Peyer's patch (tissue), 4 donors: ENCODE measurements at regions not wholly inside any gene's neighbourhood (a gene's known extent, or its start where the extent isn't known, plus 50 kb on each side); places are given as distances from the start of the nearest gene placed in this dataset.

Experiments
- DNase-seq, 3 donors: peaks; one replicate each; pipeline ENCODE4 v3.0.0-alpha.2; 2017 to 2019
- H3K27ac ChIP-seq, 4 donors: fragments of 200-600 bp; sonication (generic); one replicate each; pipeline ENCODE4 v1.5.1; 2016 to 2019
- H3K27me3 ChIP-seq, 2 donors: fragments of 200-600 bp; sonication (generic); one replicate each; pipeline ENCODE4 v1.5.1; 2019
- H3K36me3 ChIP-seq, 3 donors: fragments of 200-600 bp; sonication (generic); one replicate each; pipeline ENCODE4 v1.5.1; 2016 to 2019
- H3K4me1 ChIP-seq, 4 donors: fragments of 200-600 bp; sonication (generic); one replicate each; pipeline ENCODE4 v1.5.1; 2016 to 2019
- H3K4me3 ChIP-seq, 4 donors: fragments of 200-600 bp; sonication (generic); 1 replicate in 3 of 4; 2 replicates in 1 of 4; pipeline ENCODE4 v1.5.1; 2016 to 2019; ENCODE audit warnings: mild to moderate bottlenecking in 1 of 4
- H3K9me3 ChIP-seq, 4 donors: fragments of 200-600 bp; sonication (generic); one replicate each; pipeline ENCODE4 v1.5.1; 2016 to 2019; ENCODE audit warnings: mild to moderate bottlenecking in 1 of 4
- CTCF ChIP-seq, 6 experiments: fragments of 450-650 bp in 4 of 6; fragments of 200-600 bp in 2 of 6; sonication (generic) in 1 of 6; IDR thresholded peaks; one replicate each; pipeline ENCODE4 v1.5.1; 2017 to 2019; ENCODE audit warnings: antibody characterized with exemption in 6 of 6, mild to moderate bottlenecking in 3 of 6, moderate library complexity in 1 of 6
- POLR2A ChIP-seq, 2 donors: fragments of 450-650 bp; IDR thresholded peaks; one replicate each; pipeline ENCODE4 v1.5.1; 2017; ENCODE audit warnings: antibody characterized with exemption in 2 of 2, mild to moderate bottlenecking in 2 of 2, moderate library complexity in 2 of 2

- Histone ChIP-seq H3K27me3 (no peaks in the 10 kb centered on the region), H3K4me3 (no peak overlapping the region), H3K9me3 (no peaks in the 10 kb centered on the region), H3K36me3 (no peaks in the 10 kb centered on the region), H3K27ac (no peak overlapping the region), H3K4me1 (no peaks in the 10 kb centered on the region)
- no peak for TF ChIP-seq CTCF (IDR thresholded peaks at IDR 0.05)
- TF ChIP-seq POLR2A (IDR thresholded peaks at IDR 0.05), result no peak
- no peak for DNase-seq
Observed at GRCh38 chr16:54585998-54586340, 299.4 kb upstream of the IRX3 start.

GRCh38 chr16:54585094-54585997 is 298.8 kb upstream of the IRX3 start:
- DNase-seq, result no peak
- Histone ChIP-seq H3K9me3 (no peaks in the 10 kb centered on the region), H3K27ac (no peak overlapping the region), H3K4me3 (no peak overlapping the region), H3K4me1 (no peaks in the 10 kb centered on the region), H3K36me3 (no peaks in the 10 kb centered on the region), H3K27me3 (no peaks in the 10 kb centered on the region)
- TF ChIP-seq CTCF (IDR thresholded peaks at IDR 0.05) (no peak), POLR2A (IDR thresholded peaks at IDR 0.05) (no peak)

- Histone ChIP-seq H3K36me3 (no peaks in the 10 kb centered on the region), H3K27ac (no peak overlapping the region), H3K9me3 (no peaks in the 10 kb centered on the region), H3K4me1 (no peaks in the 10 kb centered on the region), H3K27me3 (no peaks in the 10 kb centered on the region), H3K4me3 (no peak overlapping the region)
- no peak for DNase-seq
- no peak for TF ChIP-seq POLR2A (IDR thresholded peaks at IDR 0.05)
- no peak for TF ChIP-seq CTCF (IDR thresholded peaks at IDR 0.05)
Observed at GRCh38 chr16:54584121-54584520, 297.5 kb upstream of the IRX3 start.

- TF ChIP-seq POLR2A (IDR thresholded peaks at IDR 0.05) (no peak), CTCF (IDR thresholded peaks at IDR 0.05) (no peak)
- Histone ChIP-seq H3K4me1 (no peaks in the 10 kb centered on the region), H3K9me3 (no peaks in the 10 kb centered on the region), H3K36me3 (no peaks in the 10 kb centered on the region), H3K4me3 (no peak overlapping the region), H3K27me3 (no peaks in the 10 kb centered on the region), H3K27ac (no peak overlapping the region)
- no peak for DNase-seq
Observed at GRCh38 chr16:54582631-54583250, 296.2 kb upstream of the IRX3 start.

- no peak for DNase-seq
- TF ChIP-seq CTCF (IDR thresholded peaks at IDR 0.05), result no peak
- no peak for TF ChIP-seq POLR2A (IDR thresholded peaks at IDR 0.05)
- Histone ChIP-seq H3K9me3 (no peaks in the 10 kb centered on the region), H3K36me3 (no peaks in the 10 kb centered on the region), H3K27me3 (no peaks in the 10 kb centered on the region), H3K4me1 (no peaks in the 10 kb centered on the region), H3K27ac (no peak overlapping the region), H3K4me3 (no peak overlapping the region)
Observed at GRCh38 chr16:54579106-54579728, 292.6 kb upstream of the IRX3 start.
